SU-DHL-6 (cell line): ENCODE measurements at regions not wholly inside any gene's neighbourhood (a gene's known extent, or its start where the extent isn't known, plus 50 kb on each side); places are given as distances from the start of the nearest gene placed in this dataset.

Experiments used
- H2AFZ ChIP-seq: fragments of 200-600 bp; sonication (generic); 2 replicates; pipeline ENCODE4 v1.6.1; 2014; ENCODE audit warnings: low read depth, mild to moderate bottlenecking, moderate library complexity, mixed read lengths, antibody characterized with exemption, low read length; ENCODE audit not compliant: severe bottlenecking
- H3F3A ChIP-seq: fragments of 200-600 bp; shearing (Covaris generic); 2 replicates; pipeline ENCODE4 v1.6.0; 2016; ENCODE audit warnings: antibody characterized with exemption, mild to moderate bottlenecking; ENCODE audit not compliant: insufficient read depth
- H3K27ac ChIP-seq: fragments of 200-600 bp; sonication (generic); 2 replicates; pipeline ENCODE4 v1.5.1; 2016; ENCODE audit warnings: low read depth, mild to moderate bottlenecking, low read length, moderate library complexity, mixed read lengths
- H3K27me3 ChIP-seq: fragments of 200-600 bp; sonication (generic), shearing (Covaris generic); 2 replicates; pipeline ENCODE4 v1.6.0; 2014; ENCODE audit warnings: mild to moderate bottlenecking, low read length
- H3K36me3 ChIP-seq: fragments of 200-600 bp; sonication (generic); 2 replicates; pipeline ENCODE4 v1.6.1; 2014; ENCODE audit warnings: mild to moderate bottlenecking, low read length, mixed read lengths
- H3K4me2 ChIP-seq: fragments of 300-600, 200-600 bp; shearing (Covaris generic), sonication (generic); 2 replicates; pipeline ENCODE4 v1.6.0; 2014; ENCODE audit warnings: low read length, low read depth, mild to moderate bottlenecking; ENCODE audit not compliant: poor library complexity, severe bottlenecking
- H3K4me3 ChIP-seq: fragments of 200-600 bp; sonication (generic); 2 replicates; pipeline ENCODE4 v1.5.1; 2014; ENCODE audit warnings: antibody characterized with exemption, low read length, mild to moderate bottlenecking, mixed read lengths; ENCODE audit not compliant: insufficient read depth, poor library complexity, severe bottlenecking
- H3K79me2 ChIP-seq: fragments of 200-600 bp; sonication (generic); 2 replicates; pipeline ENCODE4 v1.6.1; 2014; ENCODE audit warnings: mild to moderate bottlenecking, low read length, moderate library complexity; ENCODE audit not compliant: insufficient read depth
- H3K9ac ChIP-seq: fragments of 200-600 bp; sonication (generic); 2 replicates; pipeline ENCODE4 v1.7.0; 2014; ENCODE audit warnings: mild to moderate bottlenecking, low read length
- H3K9me2 ChIP-seq: fragments of 200-600 bp; sonication (generic); replicated peaks from 2 replicates; pipeline ENCODE4 v1.6.1; 2014; ENCODE audit warnings: low read length; ENCODE audit not compliant: insufficient read depth
- H3K9me3 ChIP-seq: fragments of 200-600 bp; sonication (generic); 2 replicates; pipeline ENCODE4 v1.6.1; 2014; ENCODE audit warnings: low read length, mixed read lengths; ENCODE audit not compliant: insufficient read depth
- H4K20me1 ChIP-seq: fragments of 200-600 bp; sonication (generic); 2 replicates; pipeline ENCODE4 v1.6.1; 2014; ENCODE audit warnings: low read depth, mild to moderate bottlenecking, antibody characterized with exemption, low read length, moderate library complexity, mixed read lengths
- EZH2phosphoT487 ChIP-seq: fragments of 200-600 bp; sonication (generic), shearing (Covaris generic); conservative IDR thresholded peaks from 2 replicates; pipeline ENCODE4 v1.6.1; 2018; ENCODE audit warnings: mild to moderate bottlenecking, antibody characterized with exemption, low read length, moderate library complexity, mixed read lengths
- TF ChIP-seq, protein P1 (sequence below): fragments of 200-600 bp; sonication (generic); IDR thresholded peaks from one replicate; pipeline ENCODE4 v1.5.1; 2017; ENCODE audit warnings: antibody characterized with exemption, mild to moderate bottlenecking, low read length, moderate library complexity; ENCODE audit not compliant: insufficient read depth, poor library complexity, severe bottlenecking

DNA sequence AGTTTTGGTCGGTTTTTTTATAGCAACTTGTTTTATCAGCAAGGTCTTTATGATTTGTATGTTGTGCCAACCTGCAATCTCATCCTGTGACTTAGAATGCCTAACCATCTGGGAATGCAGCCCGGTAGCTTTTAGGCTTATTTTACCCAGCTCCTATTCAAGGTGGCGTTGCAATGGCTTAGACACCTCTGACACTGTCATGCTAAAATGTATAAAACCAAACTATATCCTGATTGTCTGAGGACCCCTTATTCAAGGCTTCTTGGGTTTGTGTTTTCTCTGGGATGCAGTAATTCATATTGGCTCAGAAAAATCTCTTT is 209.0 kb upstream of the ALCAM start:
- H3K4me3 ChIP-seq: no peak overlapping the region
- no peaks in the 10 kb centered on the region for H3K27me3 ChIP-seq
- no peak overlapping the region for H3K9ac ChIP-seq
- H3K9me2 ChIP-seq: no peaks in the 10 kb centered on the region
- no peak overlapping the region for H3K27ac ChIP-seq
- no peaks in the 10 kb centered on the region for H3K9me3 ChIP-seq
- TF ChIP-seq, protein P1, sequence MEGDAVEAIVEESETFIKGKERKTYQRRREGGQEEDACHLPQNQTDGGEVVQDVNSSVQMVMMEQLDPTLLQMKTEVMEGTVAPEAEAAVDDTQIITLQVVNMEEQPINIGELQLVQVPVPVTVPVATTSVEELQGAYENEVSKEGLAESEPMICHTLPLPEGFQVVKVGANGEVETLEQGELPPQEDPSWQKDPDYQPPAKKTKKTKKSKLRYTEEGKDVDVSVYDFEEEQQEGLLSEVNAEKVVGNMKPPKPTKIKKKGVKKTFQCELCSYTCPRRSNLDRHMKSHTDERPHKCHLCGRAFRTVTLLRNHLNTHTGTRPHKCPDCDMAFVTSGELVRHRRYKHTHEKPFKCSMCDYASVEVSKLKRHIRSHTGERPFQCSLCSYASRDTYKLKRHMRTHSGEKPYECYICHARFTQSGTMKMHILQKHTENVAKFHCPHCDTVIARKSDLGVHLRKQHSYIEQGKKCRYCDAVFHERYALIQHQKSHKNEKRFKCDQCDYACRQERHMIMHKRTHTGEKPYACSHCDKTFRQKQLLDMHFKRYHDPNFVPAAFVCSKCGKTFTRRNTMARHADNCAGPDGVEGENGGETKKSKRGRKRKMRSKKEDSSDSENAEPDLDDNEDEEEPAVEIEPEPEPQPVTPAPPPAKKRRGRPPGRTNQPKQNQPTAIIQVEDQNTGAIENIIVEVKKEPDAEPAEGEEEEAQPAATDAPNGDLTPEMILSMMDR: no peak
- no peak for TF ChIP-seq EZH2phosphoT487
- H2AFZ ChIP-seq: no peak overlapping the region
- no peaks in the 10 kb centered on the region for H3F3A ChIP-seq
- H4K20me1 ChIP-seq: no peaks in the 10 kb centered on the region
- no peaks in the 10 kb centered on the region for H3K79me2 ChIP-seq
- H3K36me3 ChIP-seq: no peaks in the 10 kb centered on the region
- H3K4me2 ChIP-seq: no peak overlapping the region

GRCh38 chr3:105158286-105158685 is 208.4 kb upstream of the ALCAM start:
- Histone ChIP-seq H3K9me3 (no peaks in the 10 kb centered on the region), H4K20me1 (no peaks in the 10 kb centered on the region), H3K27me3 (no peaks in the 10 kb centered on the region), H3K4me2 (no peak overlapping the region), H3K79me2 (no peaks in the 10 kb centered on the region), H2AFZ (no peak overlapping the region), H3K27ac (no peak overlapping the region), H3K9ac (no peak overlapping the region), H3K9me2 (no peaks in the 10 kb centered on the region), H3K36me3 (no peaks in the 10 kb centered on the region), H3F3A (no peaks in the 10 kb centered on the region), H3K4me3 (no peak overlapping the region)
- TF ChIP-seq EZH2phosphoT487: no peak
- TF ChIP-seq, protein P1: no peak

DNA sequence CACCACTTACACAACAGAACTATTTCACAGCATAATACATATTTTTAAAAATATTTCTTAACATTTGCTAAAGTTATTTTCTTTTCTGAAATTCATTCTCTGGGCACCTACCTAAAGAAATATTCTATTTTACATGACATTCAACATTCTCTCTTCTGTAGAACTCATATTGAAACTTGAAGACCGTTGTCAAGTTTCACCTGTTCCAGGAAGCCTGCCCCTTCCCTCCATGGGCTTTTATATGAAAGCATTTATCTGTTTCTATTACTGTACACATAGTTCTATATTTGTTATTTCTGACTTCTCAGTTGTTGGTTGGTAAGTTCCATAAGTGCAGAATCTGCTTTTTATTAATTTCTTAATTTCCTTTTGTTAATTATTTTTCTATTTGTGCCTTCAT is 204.3 kb upstream of the ALCAM start:
- no peak for TF ChIP-seq EZH2phosphoT487
- TF ChIP-seq, protein P1: no peak
- Histone ChIP-seq H3K9me3 (no peaks in the 10 kb centered on the region), H3K79me2 (no peaks in the 10 kb centered on the region), H3F3A (no peaks in the 10 kb centered on the region), H3K27me3 (no peaks in the 10 kb centered on the region), H3K27ac (no peak overlapping the region), H3K4me2 (no peak overlapping the region), H2AFZ (no peak overlapping the region), H3K9ac (no peak overlapping the region), H4K20me1 (no peaks in the 10 kb centered on the region), H3K4me3 (no peak overlapping the region), H3K9me2 (no peaks in the 10 kb centered on the region), H3K36me3 (no peaks in the 10 kb centered on the region)

- no peaks in the 10 kb centered on the region for H3F3A ChIP-seq
- TF ChIP-seq, protein P1: no peak
- TF ChIP-seq EZH2phosphoT487: no peak
Measured at GRCh38 chr3:105166893-105167292, 199.8 kb upstream of the ALCAM start.

More at GRCh38 chr3:105166893-105167292, 199.8 kb upstream of the ALCAM start:
- Histone ChIP-seq H3K4me3 (no peak overlapping the region), H3K27me3 (no peaks in the 10 kb centered on the region), H3K4me2 (no peak overlapping the region), H3K9me3 (no peaks in the 10 kb centered on the region), H3K79me2 (no peaks in the 10 kb centered on the region), H2AFZ (no peak overlapping the region), H3K36me3 (no peaks in the 10 kb centered on the region), H3K9me2 (no peaks in the 10 kb centered on the region), H4K20me1 (no peaks in the 10 kb centered on the region), H3K9ac (no peak overlapping the region), H3K27ac (no peak overlapping the region)
